SU-DHL-6 (cell line): ENCODE measurements at regions not wholly inside any gene's neighbourhood (a gene's known extent, or its start where the extent isn't known, plus 50 kb on each side); places are given as distances from the start of the nearest gene placed in this dataset.

Experiments used
- H2AFZ ChIP-seq: fragments of 200-600 bp; sonication (generic); 2 replicates; pipeline ENCODE4 v1.6.1; 2014; ENCODE audit warnings: low read depth, mild to moderate bottlenecking, moderate library complexity, mixed read lengths, antibody characterized with exemption, low read length; ENCODE audit not compliant: severe bottlenecking
- H3F3A ChIP-seq: fragments of 200-600 bp; shearing (Covaris generic); 2 replicates; pipeline ENCODE4 v1.6.0; 2016; ENCODE audit warnings: antibody characterized with exemption, mild to moderate bottlenecking; ENCODE audit not compliant: insufficient read depth
- H3K27ac ChIP-seq: fragments of 200-600 bp; sonication (generic); 2 replicates; pipeline ENCODE4 v1.5.1; 2016; ENCODE audit warnings: low read depth, mild to moderate bottlenecking, low read length, moderate library complexity, mixed read lengths
- H3K27me3 ChIP-seq: fragments of 200-600 bp; sonication (generic), shearing (Covaris generic); 2 replicates; pipeline ENCODE4 v1.6.0; 2014; ENCODE audit warnings: mild to moderate bottlenecking, low read length
- H3K36me3 ChIP-seq: fragments of 200-600 bp; sonication (generic); 2 replicates; pipeline ENCODE4 v1.6.1; 2014; ENCODE audit warnings: mild to moderate bottlenecking, low read length, mixed read lengths
- H3K4me2 ChIP-seq: fragments of 300-600, 200-600 bp; shearing (Covaris generic), sonication (generic); 2 replicates; pipeline ENCODE4 v1.6.0; 2014; ENCODE audit warnings: low read length, low read depth, mild to moderate bottlenecking; ENCODE audit not compliant: poor library complexity, severe bottlenecking
- H3K4me3 ChIP-seq: fragments of 200-600 bp; sonication (generic); 2 replicates; pipeline ENCODE4 v1.5.1; 2014; ENCODE audit warnings: antibody characterized with exemption, low read length, mild to moderate bottlenecking, mixed read lengths; ENCODE audit not compliant: insufficient read depth, poor library complexity, severe bottlenecking
- H3K79me2 ChIP-seq: fragments of 200-600 bp; sonication (generic); 2 replicates; pipeline ENCODE4 v1.6.1; 2014; ENCODE audit warnings: mild to moderate bottlenecking, low read length, moderate library complexity; ENCODE audit not compliant: insufficient read depth
- H3K9ac ChIP-seq: fragments of 200-600 bp; sonication (generic); 2 replicates; pipeline ENCODE4 v1.7.0; 2014; ENCODE audit warnings: mild to moderate bottlenecking, low read length
- H3K9me2 ChIP-seq: fragments of 200-600 bp; sonication (generic); replicated peaks from 2 replicates; pipeline ENCODE4 v1.6.1; 2014; ENCODE audit warnings: low read length; ENCODE audit not compliant: insufficient read depth
- H3K9me3 ChIP-seq: fragments of 200-600 bp; sonication (generic); 2 replicates; pipeline ENCODE4 v1.6.1; 2014; ENCODE audit warnings: low read length, mixed read lengths; ENCODE audit not compliant: insufficient read depth
- H4K20me1 ChIP-seq: fragments of 200-600 bp; sonication (generic); 2 replicates; pipeline ENCODE4 v1.6.1; 2014; ENCODE audit warnings: low read depth, mild to moderate bottlenecking, antibody characterized with exemption, low read length, moderate library complexity, mixed read lengths
- EZH2phosphoT487 ChIP-seq: fragments of 200-600 bp; sonication (generic), shearing (Covaris generic); conservative IDR thresholded peaks from 2 replicates; pipeline ENCODE4 v1.6.1; 2018; ENCODE audit warnings: mild to moderate bottlenecking, antibody characterized with exemption, low read length, moderate library complexity, mixed read lengths
- TF ChIP-seq, protein P1 (sequence below): fragments of 200-600 bp; sonication (generic); IDR thresholded peaks from one replicate; pipeline ENCODE4 v1.5.1; 2017; ENCODE audit warnings: antibody characterized with exemption, mild to moderate bottlenecking, low read length, moderate library complexity; ENCODE audit not compliant: insufficient read depth, poor library complexity, severe bottlenecking

DNA sequence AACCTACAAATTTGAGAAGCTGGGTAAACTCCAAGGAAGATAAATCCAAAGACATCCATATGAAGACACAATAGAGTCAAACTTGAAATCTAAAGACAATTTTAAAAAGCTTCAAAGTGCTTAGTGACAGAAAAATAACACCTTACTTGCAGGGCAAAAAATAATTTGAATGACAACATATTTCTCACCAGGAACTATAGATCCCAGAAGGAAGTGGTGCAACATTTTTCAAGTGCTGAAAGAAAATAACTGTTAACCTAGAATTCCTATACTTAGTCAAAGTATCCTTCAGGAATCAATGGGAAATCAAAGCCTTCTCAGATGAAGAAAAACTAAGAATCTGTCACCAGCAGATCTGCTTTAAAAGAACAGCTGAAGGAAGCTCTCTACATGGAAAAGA is 184.4 kb downstream of the HLX start:
- Histone ChIP-seq H3K36me3 (no peaks in the 10 kb centered on the region), H3K9me2 (no peaks in the 10 kb centered on the region), H3F3A (no peaks in the 10 kb centered on the region), H3K9ac (no peak overlapping the region), H2AFZ (no peak overlapping the region), H3K4me3 (no peak overlapping the region), H3K79me2 (no peaks in the 10 kb centered on the region), H3K27me3 (no peaks in the 10 kb centered on the region), H4K20me1 (no peaks in the 10 kb centered on the region), H3K9me3 (no peaks in the 10 kb centered on the region), H3K27ac (no peak overlapping the region), H3K4me2 (no peak overlapping the region)
- TF ChIP-seq EZH2phosphoT487 = no peak
- TF ChIP-seq, protein P1, sequence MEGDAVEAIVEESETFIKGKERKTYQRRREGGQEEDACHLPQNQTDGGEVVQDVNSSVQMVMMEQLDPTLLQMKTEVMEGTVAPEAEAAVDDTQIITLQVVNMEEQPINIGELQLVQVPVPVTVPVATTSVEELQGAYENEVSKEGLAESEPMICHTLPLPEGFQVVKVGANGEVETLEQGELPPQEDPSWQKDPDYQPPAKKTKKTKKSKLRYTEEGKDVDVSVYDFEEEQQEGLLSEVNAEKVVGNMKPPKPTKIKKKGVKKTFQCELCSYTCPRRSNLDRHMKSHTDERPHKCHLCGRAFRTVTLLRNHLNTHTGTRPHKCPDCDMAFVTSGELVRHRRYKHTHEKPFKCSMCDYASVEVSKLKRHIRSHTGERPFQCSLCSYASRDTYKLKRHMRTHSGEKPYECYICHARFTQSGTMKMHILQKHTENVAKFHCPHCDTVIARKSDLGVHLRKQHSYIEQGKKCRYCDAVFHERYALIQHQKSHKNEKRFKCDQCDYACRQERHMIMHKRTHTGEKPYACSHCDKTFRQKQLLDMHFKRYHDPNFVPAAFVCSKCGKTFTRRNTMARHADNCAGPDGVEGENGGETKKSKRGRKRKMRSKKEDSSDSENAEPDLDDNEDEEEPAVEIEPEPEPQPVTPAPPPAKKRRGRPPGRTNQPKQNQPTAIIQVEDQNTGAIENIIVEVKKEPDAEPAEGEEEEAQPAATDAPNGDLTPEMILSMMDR = no peak

DNA sequence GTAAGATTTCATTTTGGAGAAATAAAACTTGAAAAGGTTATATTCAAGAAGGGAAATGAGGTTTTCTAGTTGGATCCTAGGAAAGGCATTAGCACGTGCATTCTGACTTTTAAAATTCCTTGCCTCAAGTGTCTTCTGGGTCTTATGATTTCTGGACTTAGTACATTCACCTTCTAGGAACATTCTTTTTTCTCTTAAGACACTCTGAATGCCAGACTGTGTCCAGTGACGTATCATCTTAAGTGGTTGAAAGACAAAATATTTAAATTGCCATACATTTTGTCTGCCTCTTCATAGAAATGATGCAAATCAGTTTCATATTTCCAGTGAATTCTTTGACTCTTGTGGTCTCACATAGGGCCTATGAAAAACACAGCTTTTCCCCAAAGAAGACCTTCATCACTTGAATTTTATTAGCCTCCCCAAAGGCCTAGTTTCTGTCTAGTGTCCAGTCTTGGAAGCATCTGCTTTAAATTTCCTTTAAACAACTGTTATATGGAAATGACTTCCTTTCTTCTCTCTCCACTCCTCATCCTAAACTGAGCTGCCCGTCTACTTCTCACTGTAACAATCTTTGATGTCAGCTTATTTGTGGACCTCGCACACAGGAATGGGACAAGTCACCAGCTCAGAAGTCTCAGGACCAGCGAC is 187.2 kb downstream of the HLX start:
- no peaks in the 10 kb centered on the region for H3K36me3 ChIP-seq
- no peaks in the 10 kb centered on the region for H3K9me2 ChIP-seq
- no peaks in the 10 kb centered on the region for H3K79me2 ChIP-seq
- H3K27ac ChIP-seq = no peak overlapping the region
- no peak overlapping the region for H3K4me3 ChIP-seq
- H2AFZ ChIP-seq = no peak overlapping the region
- H3K9me3 ChIP-seq = no peaks in the 10 kb centered on the region
- no peaks in the 10 kb centered on the region for H3K27me3 ChIP-seq
- no peaks in the 10 kb centered on the region for H3F3A ChIP-seq
- TF ChIP-seq, protein P1 = no peak
- TF ChIP-seq EZH2phosphoT487 = no peak
- H4K20me1 ChIP-seq = no peaks in the 10 kb centered on the region
- H3K9ac ChIP-seq = no peak overlapping the region
- H3K4me2 ChIP-seq = no peak overlapping the region

DNA sequence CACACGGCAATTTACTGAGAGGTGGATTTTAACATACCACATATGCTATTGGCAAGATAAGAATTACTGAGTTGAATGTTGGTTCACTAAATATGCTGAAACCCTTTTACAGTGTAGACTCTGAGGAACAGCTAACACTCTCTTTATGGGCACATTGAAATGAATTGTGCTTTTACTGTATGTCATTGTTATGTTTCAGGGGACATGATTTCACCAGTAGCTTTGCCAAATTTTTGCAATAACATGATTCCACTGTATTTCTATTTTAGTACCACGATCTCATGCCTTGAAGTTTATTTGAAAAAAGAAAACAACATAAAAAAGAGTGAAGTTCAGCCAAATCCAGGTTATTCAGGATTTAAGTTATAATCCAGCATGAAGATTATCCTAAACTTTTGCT is 188.5 kb downstream of the HLX start:
- Histone ChIP-seq H3K9me2 (no peaks in the 10 kb centered on the region), H3K36me3 (no peaks in the 10 kb centered on the region), H4K20me1 (no peaks in the 10 kb centered on the region), H3F3A (no peaks in the 10 kb centered on the region), H3K9me3 (no peaks in the 10 kb centered on the region), H3K27ac (no peak overlapping the region), H3K79me2 (no peaks in the 10 kb centered on the region), H3K9ac (no peak overlapping the region), H3K4me2 (no peak overlapping the region), H3K4me3 (no peak overlapping the region), H3K27me3 (no peaks in the 10 kb centered on the region), H2AFZ (no peak overlapping the region)
- TF ChIP-seq, protein P1 = no peak
- no peak for TF ChIP-seq EZH2phosphoT487
